ENCODE measurements at regions not wholly inside any gene's neighbourhood (a gene's known extent, or its start where the extent isn't known, plus 50 kb on each side); places are given as distances from the start of the nearest gene placed in this dataset.

GRCh38 chr4:28947374-28947773 is 1772.8 kb upstream of the PCDH7 start:
- POLR2A ChIA-PET: no interaction called here
- Mint-ChIP-seq H3K9me3 (peaks cover 10% of the 10 kb centered on the region), H3K27me3 (no peaks in the 10 kb centered on the region), H3K4me1 (ENCODE audit: low read depth) (no peaks in the 10 kb centered on the region), H3K4me3 (no peak overlapping the region), H3K36me3 (ENCODE audit: low read depth) (no peaks in the 10 kb centered on the region), H3K27ac (no peak overlapping the region)
- no peaks in the 10 kb centered on the region for H3K27me3 ChIP-seq (ENCODE audit: control insufficient read depth in 1 of 2, insufficient read depth in 2 of 2, low read length in 2 of 2)
- intact Hi-C loops (cut with DNase I, micrococcal nuclease): no loop called here
- no peak for ATAC-seq (ENCODE audit: poor library complexity)
- no peak for DNase-seq
- no peak overlapping the region for H3K4me3 ChIP-seq (ENCODE audit: low read length)
- no peak for TF ChIP-seq CTCF (IDR thresholded peaks at IDR 0.05)
- no peaks in the 10 kb centered on the region for H3K4me1 ChIP-seq (ENCODE audit: insufficient read depth, low read length)
- CTCF ChIA-PET: no interaction called here
- H3K36me3 ChIP-seq (ENCODE audit: insufficient read depth, low read length): no peaks in the 10 kb centered on the region
- H3K27ac ChIP-seq (ENCODE audit: low read depth in 1 of 2, low read length in 2 of 2): no peak overlapping the region
- H3K9me3 ChIP-seq (ENCODE audit: control insufficient read depth in 1 of 2, insufficient read depth in 1 of 2, low read length in 2 of 2): peaks cover 4 to 5% of the 10 kb centered on the region in 2 experiments

- no peaks in the 10 kb centered on the region for H3K36me3 Mint-ChIP-seq (ENCODE audit: low read depth)
- no peaks in the 10 kb centered on the region for H3K4me1 ChIP-seq (ENCODE audit: insufficient read depth, low read length)
- ChIA-PET CTCF (no interaction called here), POLR2A (no interaction called here)
- H3K27me3 Mint-ChIP-seq: no peaks in the 10 kb centered on the region
- no peak overlapping the region for H3K27ac Mint-ChIP-seq
- H3K27me3 ChIP-seq (ENCODE audit: control insufficient read depth in 1 of 2, insufficient read depth in 2 of 2, low read length in 2 of 2): no peaks in the 10 kb centered on the region
- no peak for TF ChIP-seq CTCF (IDR thresholded peaks at IDR 0.05)
- no peaks in the 10 kb centered on the region for H3K36me3 ChIP-seq (ENCODE audit: insufficient read depth, low read length)
- H3K4me3 ChIP-seq (ENCODE audit: low read length): no peak overlapping the region
- intact Hi-C loops (cut with DNase I, micrococcal nuclease): no loop called here
- no peaks in the 10 kb centered on the region for H3K4me1 Mint-ChIP-seq (ENCODE audit: low read depth)
- H3K9me3 Mint-ChIP-seq: peaks cover 11% of the 10 kb centered on the region
- H3K4me3 Mint-ChIP-seq: no peak overlapping the region
- no peak for ATAC-seq (ENCODE audit: poor library complexity)
- H3K27ac ChIP-seq (ENCODE audit: low read depth in 1 of 2, low read length in 2 of 2): no peak overlapping the region
- peaks cover 0 to 5% of the 10 kb centered on the region in 2 experiments for H3K9me3 ChIP-seq (ENCODE audit: control insufficient read depth in 1 of 2, insufficient read depth in 1 of 2, low read length in 2 of 2)
- DNase-seq: no peak
Measured at GRCh38 chr4:28948501-28948900, 1771.7 kb upstream of the PCDH7 start.

DNA sequence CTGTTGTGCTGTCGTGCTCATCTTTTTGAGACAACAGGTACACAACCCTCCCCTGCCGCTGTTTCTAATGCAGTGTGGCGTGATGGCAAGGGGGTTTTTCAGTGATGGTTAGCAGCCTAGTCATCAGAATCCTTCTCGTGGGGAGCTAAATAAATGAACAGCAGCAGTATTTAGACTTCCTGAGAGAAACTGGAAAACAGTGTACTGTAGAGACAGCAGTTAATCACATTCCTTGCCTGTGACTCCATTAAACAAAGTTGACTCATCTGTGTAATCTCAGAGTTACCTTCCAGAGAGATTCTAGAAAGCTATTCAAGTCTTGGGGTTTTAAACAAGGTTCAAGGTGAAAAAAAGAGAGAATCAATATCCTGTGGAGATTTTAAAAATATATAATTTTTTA is 1753.2 kb upstream of the PCDH7 start:
- no peaks in the 10 kb centered on the region for H3K27me3 ChIP-seq (ENCODE audit: control insufficient read depth in 1 of 2, insufficient read depth in 2 of 2, low read length in 2 of 2)
- no peak overlapping the region for H3K27ac Mint-ChIP-seq
- no peak overlapping the region for H3K4me3 ChIP-seq (ENCODE audit: low read length)
- ATAC-seq (ENCODE audit: poor library complexity) (no peak), DNase-seq (no peak)
- no peaks in the 10 kb centered on the region for H3K27me3 Mint-ChIP-seq
- peaks cover 6% of the 10 kb centered on the region for H3K9me3 Mint-ChIP-seq
- CTCF ChIA-PET: no interaction called here
- no peaks in the 10 kb centered on the region for H3K4me1 ChIP-seq (ENCODE audit: insufficient read depth, low read length)
- H3K9me3 ChIP-seq (ENCODE audit: control insufficient read depth in 1 of 2, insufficient read depth in 1 of 2, low read length in 2 of 2): peaks cover 3 to 4% of the 10 kb centered on the region in 2 experiments
- no peaks in the 10 kb centered on the region for H3K4me1 Mint-ChIP-seq (ENCODE audit: low read depth)
- no peaks in the 10 kb centered on the region for H3K36me3 Mint-ChIP-seq (ENCODE audit: low read depth)
- no peak overlapping the region for H3K4me3 Mint-ChIP-seq
- no peak overlapping the region for H3K27ac ChIP-seq (ENCODE audit: low read depth in 1 of 2, low read length in 2 of 2)
- TF ChIP-seq CTCF (IDR thresholded peaks at IDR 0.05): no peak
- H3K36me3 ChIP-seq (ENCODE audit: insufficient read depth, low read length): no peaks in the 10 kb centered on the region
- intact Hi-C loops (cut with DNase I, micrococcal nuclease): no loop called here
- POLR2A ChIA-PET: no interaction called here

Measured in CD4-positive, alpha-beta T cell (primary cell).